Subcutaneous abdominal adipose tissue (tissue), 5 donors: ENCODE measurements at regions not wholly inside any gene's neighbourhood (a gene's known extent, or its start where the extent isn't known, plus 50 kb on each side); places are given as distances from the start of the nearest gene placed in this dataset.
A peak's percentile ranks its signal among the peaks of the same experiment; 100 is the strongest.
"Not testable (repeated sequence)": the region's sequence is repeated elsewhere in the genome, so short reads cannot be mapped to it uniquely, and the experiment has no call there.

ENCODE experiments used
- H3K27ac ChIP-seq: one replicate; pipeline ENCODE4 v1.7.0; 2013; ENCODE audit warnings: low read depth, mild to moderate bottlenecking, inconsistent platforms, low read length, moderate library complexity
- H3K27me3 ChIP-seq, 5 donors: one replicate each; pipeline ENCODE4 v1.7.0; 2013; ENCODE audit warnings: low read length in 5 of 5, inconsistent platforms in 1 of 5; ENCODE audit not compliant: control insufficient read depth in 5 of 5, insufficient read depth in 4 of 5
- H3K36me3 ChIP-seq, 5 donors: one replicate each; pipeline ENCODE4 v1.7.0; 2013; ENCODE audit warnings: low read length in 5 of 5; ENCODE audit not compliant: control insufficient read depth in 5 of 5, insufficient read depth in 5 of 5
- H3K4me1 ChIP-seq, 5 donors: one replicate each; pipeline ENCODE4 v1.7.0; 2013; ENCODE audit warnings: low read length in 5 of 5, mild to moderate bottlenecking in 3 of 5, moderate library complexity in 1 of 5; ENCODE audit not compliant: control insufficient read depth in 5 of 5, insufficient read depth in 5 of 5
- H3K4me3 ChIP-seq, 5 donors: one replicate each; pipeline ENCODE4 v1.7.0; 2013; ENCODE audit warnings: low read length in 5 of 5, low read depth in 1 of 5
- H3K9ac ChIP-seq, 5 donors: one replicate each; pipeline ENCODE4 v1.7.0; 2013; ENCODE audit warnings: low read length in 5 of 5, mild to moderate bottlenecking in 4 of 5, moderate library complexity in 3 of 5
- H3K9me3 ChIP-seq, 5 donors: one replicate each; pipeline ENCODE4 v1.7.0; 2013; ENCODE audit warnings: low read length in 5 of 5; ENCODE audit not compliant: control insufficient read depth in 5 of 5
- donor health status: healthy.
- donor health status: healthy.
- donor health status: healthy.
- donor health status: healthy.
- donor health status: healthy.

DNA sequence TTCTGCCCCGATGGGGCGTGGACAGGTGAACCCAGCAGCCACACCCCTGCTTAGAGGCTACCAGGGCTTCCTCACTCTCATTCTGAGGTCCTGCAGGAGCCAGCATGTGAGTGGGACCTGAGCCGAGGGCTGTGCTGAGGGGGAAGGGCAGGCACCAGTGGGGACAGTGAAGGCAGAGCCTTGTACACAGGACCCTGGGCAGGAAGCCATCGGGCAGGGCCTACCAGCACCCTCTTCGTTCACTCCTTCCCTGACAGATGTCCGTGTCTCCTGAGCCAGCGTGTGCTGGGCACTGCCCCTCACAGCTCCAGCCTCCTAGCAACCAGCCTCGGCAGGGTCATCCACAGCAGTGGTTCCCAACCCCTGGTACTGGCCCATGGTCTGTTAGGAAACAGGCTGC is 5385.0 kb upstream of the TPTE start:
- H3K27ac ChIP-seq, H3K9me3 ChIP-seq, H3K4me1 ChIP-seq, H3K27me3 ChIP-seq, H3K9ac ChIP-seq, H3K4me3 ChIP-seq, H3K36me3 ChIP-seq: not testable (repeated sequence)

DNA sequence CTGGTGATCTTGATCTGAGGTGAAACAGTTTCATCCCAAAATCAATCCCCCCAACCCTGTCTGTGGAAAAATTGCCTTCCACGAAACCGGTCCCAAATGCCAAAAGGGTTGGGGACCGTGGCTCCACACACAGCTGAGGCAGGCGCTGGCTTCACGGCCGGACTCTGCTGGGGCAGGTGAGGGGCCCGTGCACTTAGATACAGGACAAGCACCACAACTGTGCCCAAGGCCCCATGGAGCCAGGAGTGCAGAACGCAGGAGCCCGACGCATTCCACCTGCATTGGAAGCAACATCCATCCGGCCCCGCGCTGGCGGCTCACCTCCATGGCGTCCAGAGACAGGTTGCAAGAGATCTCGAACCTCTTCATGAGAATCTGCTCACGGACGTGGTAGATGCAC is 5384.4 kb upstream of the TPTE start:
- not testable (repeated sequence) for H3K4me1 ChIP-seq, H3K9me3 ChIP-seq, H3K36me3 ChIP-seq, H3K27ac ChIP-seq, H3K9ac ChIP-seq, H3K27me3 ChIP-seq, H3K4me3 ChIP-seq

- H3K27ac ChIP-seq, H3K9me3 ChIP-seq, H3K4me1 ChIP-seq, H3K27me3 ChIP-seq, H3K4me3 ChIP-seq, H3K36me3 ChIP-seq, H3K9ac ChIP-seq: not testable (repeated sequence)
These were observed 5382.7 kb upstream of the TPTE start for GRCh38 chr21:5138687-5139086.

DNA sequence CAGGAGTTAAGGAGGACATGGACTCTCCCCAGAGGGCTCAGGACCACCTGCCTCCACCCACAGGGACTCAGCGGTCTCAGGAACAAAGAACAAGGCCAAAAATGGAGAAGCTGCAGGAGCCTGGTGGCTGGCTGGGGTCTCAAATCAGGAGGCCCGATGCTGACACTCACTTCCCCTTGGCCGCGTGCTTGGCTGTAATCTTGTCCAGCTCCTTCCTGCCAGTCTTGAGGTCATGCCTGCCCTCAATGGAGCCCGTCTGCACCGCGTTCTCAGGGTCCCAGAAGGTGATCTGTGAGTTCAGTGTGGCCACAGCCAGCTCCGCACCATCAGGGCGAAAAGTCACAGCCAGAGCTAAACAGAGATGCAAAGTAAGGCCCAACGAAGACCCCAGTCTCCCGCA is 5381.9 kb upstream of the TPTE start:
- H3K27me3 ChIP-seq, H3K9me3 ChIP-seq: not testable (repeated sequence)

DNA sequence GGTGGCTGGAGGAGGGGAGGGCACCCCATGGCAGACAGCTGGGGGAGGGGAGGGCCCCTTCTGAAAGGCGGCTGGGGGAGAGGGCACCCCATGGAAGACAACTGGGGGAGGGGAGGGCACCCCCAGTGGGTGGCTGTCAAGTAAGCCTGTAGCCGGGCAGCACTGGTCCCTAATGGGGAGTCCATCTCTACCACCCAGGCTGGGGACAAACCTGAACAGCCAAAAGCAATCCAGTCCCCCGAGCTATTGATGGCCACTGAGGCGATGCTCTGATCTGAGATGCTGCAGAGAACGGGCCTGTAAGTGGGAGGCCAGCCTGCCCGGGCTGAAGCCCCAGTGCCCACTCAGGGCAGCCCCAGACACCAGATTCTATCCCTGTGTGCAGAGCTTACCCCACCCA is 5378.4 kb upstream of the TPTE start:
- H3K36me3 ChIP-seq, H3K9ac ChIP-seq, H3K4me1 ChIP-seq, H3K9me3 ChIP-seq, H3K4me3 ChIP-seq, H3K27me3 ChIP-seq, H3K27ac ChIP-seq: not testable (repeated sequence)

More for the DNA sequence above, 5381.9 kb upstream of the TPTE start:
- H3K4me1 ChIP-seq, H3K27ac ChIP-seq, H3K9ac ChIP-seq, H3K4me3 ChIP-seq, H3K36me3 ChIP-seq: not testable (repeated sequence)

DNA sequence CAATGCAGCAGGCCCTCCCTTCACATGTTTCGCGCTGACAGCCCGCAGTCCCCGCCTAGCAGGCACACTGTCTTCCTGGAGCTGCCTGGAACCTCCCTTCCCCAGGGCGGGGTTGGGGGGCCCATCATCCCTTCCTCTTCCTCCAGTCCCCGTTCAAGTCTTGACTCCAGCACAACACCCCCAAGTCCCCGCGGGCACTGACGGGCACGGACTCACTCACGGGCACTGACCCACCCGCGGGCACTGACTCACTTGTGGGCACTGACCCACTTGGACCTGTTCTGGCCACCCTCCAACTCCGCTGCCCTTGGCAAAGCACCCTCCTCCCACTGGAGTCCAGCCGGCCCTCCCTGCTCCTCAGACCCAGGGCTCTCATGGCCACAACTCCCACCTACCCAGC is 5376.7 kb upstream of the TPTE start:
- H3K27me3 ChIP-seq, H3K9me3 ChIP-seq, H3K36me3 ChIP-seq, H3K9ac ChIP-seq, H3K4me1 ChIP-seq, H3K27ac ChIP-seq, H3K4me3 ChIP-seq: not testable (repeated sequence)

DNA sequence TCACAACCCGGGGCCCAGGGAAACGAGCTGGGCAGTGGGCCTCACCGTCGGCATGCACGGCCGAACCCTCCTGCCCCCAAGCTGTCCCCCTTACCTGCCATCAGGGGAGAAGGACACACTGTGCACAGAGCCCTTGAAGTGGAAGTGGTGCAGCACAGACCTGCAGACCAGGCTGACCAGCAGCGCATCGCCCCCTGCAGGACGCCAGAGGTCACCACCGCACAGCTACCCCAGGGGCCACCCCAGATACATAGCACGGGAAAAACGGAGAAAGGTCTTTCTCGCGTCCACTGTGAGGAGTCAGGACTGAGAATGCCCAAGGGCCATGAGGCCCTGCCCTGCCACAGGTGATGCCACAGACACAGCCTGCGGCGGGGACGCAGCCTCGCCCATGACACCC is 5373.7 kb upstream of the TPTE start:
- not testable (repeated sequence) for H3K4me3 ChIP-seq, H3K27me3 ChIP-seq, H3K9ac ChIP-seq, H3K9me3 ChIP-seq, H3K36me3 ChIP-seq, H3K27ac ChIP-seq, H3K4me1 ChIP-seq

GRCh38 chr21:5149222-5149621 is 5372.2 kb upstream of the TPTE start:
- not testable (repeated sequence) for H3K27me3 ChIP-seq, H3K4me1 ChIP-seq, H3K27ac ChIP-seq, H3K9ac ChIP-seq, H3K9me3 ChIP-seq, H3K36me3 ChIP-seq, H3K4me3 ChIP-seq

DNA sequence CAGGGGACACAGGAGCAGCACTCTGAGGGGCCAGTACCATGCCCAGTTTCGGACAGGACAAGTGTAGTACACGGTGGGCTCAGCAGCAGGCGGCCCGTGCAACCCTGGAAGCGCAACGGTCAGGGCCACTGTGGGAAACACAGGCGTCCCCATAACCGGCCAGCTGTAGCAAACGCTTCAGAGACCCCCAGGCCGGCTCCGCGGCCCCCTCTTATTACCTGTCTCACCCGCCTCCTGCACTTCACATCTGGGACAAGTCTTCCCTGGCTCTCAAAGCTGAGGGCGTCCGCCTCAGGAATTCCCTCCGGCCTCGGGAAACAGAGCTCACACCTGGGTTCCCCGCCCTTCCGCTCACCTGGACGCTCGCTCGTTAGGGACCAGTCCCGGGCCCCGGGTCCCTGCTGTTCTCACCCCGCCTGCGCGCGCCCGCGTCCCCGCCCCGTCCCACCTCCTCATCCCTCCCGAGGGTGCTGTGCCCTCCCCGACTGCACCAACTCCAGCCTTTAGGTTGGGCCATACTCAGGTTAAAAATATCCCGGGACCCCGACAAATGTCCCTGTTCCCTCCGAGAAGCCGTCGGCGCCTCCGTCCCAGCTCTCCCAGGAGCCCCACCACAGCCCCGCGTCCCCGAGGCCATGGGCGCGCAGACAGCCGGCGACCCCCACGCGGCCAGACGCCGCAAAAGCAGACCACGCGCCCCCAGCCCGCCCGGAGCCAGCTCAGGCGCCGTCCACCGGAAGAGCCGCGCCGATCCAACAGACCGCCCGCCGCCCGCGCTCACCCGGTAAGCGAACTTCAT is 5367.3 kb upstream of the TPTE start:
- H3K36me3 ChIP-seq, H3K27ac ChIP-seq, H3K9me3 ChIP-seq, H3K27me3 ChIP-seq, H3K4me1 ChIP-seq, H3K9ac ChIP-seq: not testable (repeated sequence)
- peak overlapping the region in 1 of 5 donors; percentile 55 for H3K4me3 ChIP-seq

- peak overlapping the region in 1 of 5 donors; percentile 55 for H3K4me3 ChIP-seq
- not testable (repeated sequence) for H3K9me3 ChIP-seq, H3K36me3 ChIP-seq, H3K27ac ChIP-seq, H3K4me1 ChIP-seq, H3K9ac ChIP-seq, H3K27me3 ChIP-seq
These were observed 5366.8 kb upstream of the TPTE start for GRCh38 chr21:5154641-5154982.
